GM20000 (cell line): ENCODE measurements at regions not wholly inside any gene's neighbourhood (a gene's known extent, or its start where the extent isn't known, plus 50 kb on each side); places are given as distances from the start of the nearest gene placed in this dataset.

ENCODE experiments used
- DNase-seq: peaks from one replicate; pipeline ENCODE4 v3.0.0; 2012; ENCODE audit warnings: low spot score
- CTCF ChIP-seq: IDR thresholded peaks from 2 replicates; pipeline ENCODE4 v1.5.1; 2012; ENCODE audit warnings: mild to moderate bottlenecking, control low read depth; ENCODE audit errors: extremely low read depth, missing control alignments

GRCh38 chr5:61815339-61815738 is 483.3 kb downstream of the ZSWIM6 start:
- no peak for TF ChIP-seq CTCF
- DNase-seq = no peak

DNA sequence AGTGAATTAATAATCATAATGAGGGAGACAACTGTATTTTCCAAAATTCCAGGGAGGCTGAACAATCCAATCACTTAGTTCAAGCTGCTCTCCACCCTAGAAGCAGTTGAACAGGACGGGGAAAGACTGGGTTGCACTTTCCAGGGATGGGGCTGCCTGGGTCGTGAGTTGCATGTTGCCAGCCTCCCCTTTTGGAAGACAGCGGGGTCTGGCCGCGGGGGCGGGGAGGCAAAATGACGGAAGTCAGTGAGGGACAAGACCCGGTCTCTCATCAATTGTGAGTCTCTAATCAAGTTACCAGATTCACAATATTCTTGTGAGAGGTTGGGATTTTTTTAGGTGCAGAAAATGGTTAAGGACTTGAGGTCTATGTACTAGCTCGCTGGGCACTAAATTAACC is 484.1 kb downstream of the ZSWIM6 start:
- no peak for TF ChIP-seq CTCF
- no peak for DNase-seq

DNA sequence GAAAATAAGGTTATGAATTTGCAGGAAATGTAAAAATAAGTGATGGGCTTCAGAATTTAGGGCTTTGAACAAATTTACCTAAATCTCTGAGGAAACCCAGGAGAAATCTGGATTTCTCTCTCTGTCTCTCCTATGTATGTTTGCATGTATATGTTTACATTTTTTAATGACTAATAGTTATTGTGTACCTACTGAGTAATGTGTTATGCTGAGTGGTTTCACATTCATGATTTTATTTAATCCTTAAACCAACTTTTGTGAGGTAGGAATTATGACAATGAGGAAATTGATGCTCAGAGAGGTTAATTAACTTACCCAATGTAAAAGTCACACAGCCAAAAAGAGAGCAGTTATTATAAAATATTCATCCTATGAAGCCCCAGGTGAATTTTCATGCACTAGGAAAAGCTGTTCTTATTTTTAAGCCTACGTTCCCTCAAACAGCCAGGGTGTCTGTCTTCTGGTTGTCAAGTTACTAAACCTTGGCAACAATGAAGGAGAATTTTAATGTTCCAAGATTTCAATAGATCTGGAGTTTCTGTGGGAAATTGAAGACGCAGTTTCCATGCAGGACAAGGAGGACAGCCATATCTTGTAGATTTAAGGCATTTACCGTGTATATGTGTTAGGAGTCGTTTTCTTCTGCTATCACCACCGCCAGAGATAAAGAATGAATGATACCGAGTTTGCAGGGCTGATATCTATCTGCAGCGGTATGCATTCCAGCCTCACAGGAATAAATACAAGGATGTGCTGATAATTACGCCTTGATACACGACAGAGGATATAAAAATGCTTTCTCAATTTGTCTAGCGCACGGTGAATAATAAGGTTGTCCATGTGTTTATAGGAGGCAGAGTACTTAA is 484.8 kb downstream of the ZSWIM6 start:
- TF ChIP-seq CTCF = no peak

DNA sequence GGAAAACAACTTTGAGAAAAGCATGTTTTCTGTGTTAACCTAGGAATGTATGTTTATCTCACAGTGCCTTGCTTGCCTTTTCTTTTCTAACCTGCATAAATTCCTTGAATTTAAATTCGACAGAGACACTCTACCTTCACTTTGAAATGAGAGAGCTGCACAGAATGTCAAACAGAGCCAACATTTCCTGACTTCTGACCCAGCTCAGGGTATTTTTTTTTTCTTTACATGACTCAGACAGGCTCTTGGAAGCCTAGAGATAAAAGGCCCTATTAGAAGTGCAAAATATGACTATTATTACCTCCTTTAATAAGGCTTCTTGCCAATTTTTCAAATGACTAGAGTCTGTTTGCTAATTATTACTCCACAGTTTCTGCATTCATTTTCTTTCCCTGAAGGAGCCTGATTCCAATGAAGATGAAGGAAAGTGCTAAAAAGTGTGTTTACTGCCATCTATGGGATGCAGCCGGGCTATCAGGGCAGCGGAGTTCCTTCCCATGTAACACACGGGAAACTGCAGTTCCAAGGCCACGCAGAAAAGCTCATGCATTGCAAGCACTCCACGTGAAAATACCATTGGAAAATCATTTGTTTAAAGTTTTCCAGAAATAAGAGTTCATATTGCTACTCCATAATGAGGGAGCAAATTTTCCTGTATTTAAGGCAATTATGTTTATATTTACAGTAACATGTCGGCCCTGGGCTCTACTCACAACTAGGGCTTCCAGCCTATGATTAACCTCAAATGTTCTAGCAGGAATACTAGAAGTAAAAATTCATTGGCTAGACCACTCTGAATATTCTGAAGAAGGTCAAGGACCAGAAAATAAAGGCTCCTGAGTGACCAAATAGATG is 485.6 kb downstream of the ZSWIM6 start:
- no peak for DNase-seq
- no peak for TF ChIP-seq CTCF

More for the DNA sequence above, 484.8 kb downstream of the ZSWIM6 start:
- no peak for DNase-seq

DNA sequence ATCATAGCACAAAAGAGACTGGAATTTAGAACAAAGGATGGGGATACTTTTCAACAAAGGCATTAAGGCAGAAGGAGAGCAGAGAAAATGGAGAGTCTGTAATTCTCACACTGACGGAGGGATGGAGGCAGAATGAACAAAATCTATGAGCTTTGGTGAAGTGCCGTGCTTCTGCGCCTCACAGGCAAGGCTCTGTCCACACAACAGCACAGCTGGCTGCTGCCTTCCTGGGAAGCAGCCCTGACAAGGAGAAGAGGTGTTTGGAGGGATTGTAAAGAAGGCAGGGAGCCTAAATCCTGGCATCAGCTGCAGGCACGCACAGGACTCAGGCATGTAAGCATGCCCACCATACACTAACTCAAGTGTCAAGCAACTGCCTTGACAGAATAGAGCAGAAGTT is 485.2 kb upstream of the KIF2A start:
- TF ChIP-seq CTCF = no peak

GRCh38 chr5:61821561-61821960 is 484.4 kb upstream of the KIF2A start:
- no peak for DNase-seq

More for the DNA sequence above, 485.2 kb upstream of the KIF2A start:
- no peak for DNase-seq

More at GRCh38 chr5:61821561-61821960, 484.4 kb upstream of the KIF2A start:
- no peak for TF ChIP-seq CTCF
